ENCODE measurements at regions not wholly inside any gene's neighbourhood (a gene's known extent, or its start where the extent isn't known, plus 50 kb on each side); places are given as distances from the start of the nearest gene placed in this dataset.
"Not testable (repeated sequence)": the region's sequence is repeated elsewhere in the genome, so short reads cannot be mapped to it uniquely, and the experiment has no call there.

GRCh38 chr9:106066940-106067524 lies 372.7 kb downstream of the TMEM38B start:
- in situ Hi-C loops (cut with HindIII; ENCODE audit: low pct_ligation_motif_present, low pct_unique_long_range_greater_than_20kb, low sequenced_read_pairs): no loop called here
- DNase-seq: no peak

- in situ Hi-C loops (cut with HindIII; ENCODE audit: low pct_ligation_motif_present, low pct_unique_long_range_greater_than_20kb, low sequenced_read_pairs): no loop called here
- no peak for DNase-seq
These were observed 374.9 kb downstream of the TMEM38B start for GRCh38 chr9:106069241-106069640.

- no peak for DNase-seq
- in situ Hi-C loops (cut with HindIII; ENCODE audit: low pct_ligation_motif_present, low pct_unique_long_range_greater_than_20kb, low sequenced_read_pairs): no loop called here
These were observed 378.1 kb downstream of the TMEM38B start for GRCh38 chr9:106072421-106072820.

GRCh38 chr9:106074006-106074405 lies 379.7 kb downstream of the TMEM38B start:
- DNase-seq: no peak
- in situ Hi-C loops (cut with HindIII; ENCODE audit: low pct_ligation_motif_present, low pct_unique_long_range_greater_than_20kb, low sequenced_read_pairs): no loop called here

- in situ Hi-C loops (cut with HindIII; ENCODE audit: low pct_ligation_motif_present, low pct_unique_long_range_greater_than_20kb, low sequenced_read_pairs): no loop called here
- DNase-seq: no peak
These were observed 381.1 kb downstream of the TMEM38B start for GRCh38 chr9:106075236-106075959.

- in situ Hi-C loops (cut with HindIII; ENCODE audit: low pct_ligation_motif_present, low pct_unique_long_range_greater_than_20kb, low sequenced_read_pairs): no loop called here
- peak; percentile 1 for DNase-seq
These were observed 381.6 kb downstream of the TMEM38B start for GRCh38 chr9:106075960-106076327.

GRCh38 chr9:106076711-106077110 lies 382.4 kb downstream of the TMEM38B start:
- in situ Hi-C loops (cut with HindIII; ENCODE audit: low pct_ligation_motif_present, low pct_unique_long_range_greater_than_20kb, low sequenced_read_pairs): no loop called here
- DNase-seq: no peak

- in situ Hi-C loops (cut with HindIII; ENCODE audit: low pct_ligation_motif_present, low pct_unique_long_range_greater_than_20kb, low sequenced_read_pairs): no loop called here
- DNase-seq: no peak
These were observed 383.4 kb downstream of the TMEM38B start for GRCh38 chr9:106077731-106078130.

GRCh38 chr9:106082621-106083020 lies 388.3 kb downstream of the TMEM38B start:
- no peak for DNase-seq
- in situ Hi-C loops (cut with HindIII; ENCODE audit: low pct_ligation_motif_present, low pct_unique_long_range_greater_than_20kb, low sequenced_read_pairs): no loop called here

- DNase-seq: no peak
- in situ Hi-C loops (cut with HindIII; ENCODE audit: low pct_ligation_motif_present, low pct_unique_long_range_greater_than_20kb, low sequenced_read_pairs): no loop called here
These were observed 390.4 kb downstream of the TMEM38B start for GRCh38 chr9:106084702-106085101.

GRCh38 chr9:106085479-106085878 lies 391.1 kb downstream of the TMEM38B start:
- in situ Hi-C loops (cut with HindIII; ENCODE audit: low pct_ligation_motif_present, low pct_unique_long_range_greater_than_20kb, low sequenced_read_pairs): no loop called here
- DNase-seq: no peak

- DNase-seq: no peak
- in situ Hi-C loops (cut with HindIII; ENCODE audit: low pct_ligation_motif_present, low pct_unique_long_range_greater_than_20kb, low sequenced_read_pairs): no loop called here
These were observed 397.7 kb downstream of the TMEM38B start for GRCh38 chr9:106092083-106092482.

- in situ Hi-C loops (cut with HindIII; ENCODE audit: low pct_ligation_motif_present, low pct_unique_long_range_greater_than_20kb, low sequenced_read_pairs): no loop called here
- no peak for DNase-seq
These were observed 408.5 kb downstream of the TMEM38B start for GRCh38 chr9:106102821-106103220.

- DNase-seq: no peak
- in situ Hi-C loops (cut with HindIII; ENCODE audit: low pct_ligation_motif_present, low pct_unique_long_range_greater_than_20kb, low sequenced_read_pairs): no loop called here
These were observed 410.5 kb downstream of the TMEM38B start for GRCh38 chr9:106104887-106105286.

GRCh38 chr9:106106396-106106795 lies 412.1 kb downstream of the TMEM38B start:
- in situ Hi-C loops (cut with HindIII; ENCODE audit: low pct_ligation_motif_present, low pct_unique_long_range_greater_than_20kb, low sequenced_read_pairs): no loop called here
- DNase-seq: no peak

GRCh38 chr9:106107716-106108115 lies 413.4 kb downstream of the TMEM38B start:
- in situ Hi-C loops (cut with HindIII; ENCODE audit: low pct_ligation_motif_present, low pct_unique_long_range_greater_than_20kb, low sequenced_read_pairs): no loop called here

GRCh38 chr9:106109706-106110105 lies 415.4 kb downstream of the TMEM38B start:
- in situ Hi-C loops (cut with HindIII; ENCODE audit: low pct_ligation_motif_present, low pct_unique_long_range_greater_than_20kb, low sequenced_read_pairs); DNase-seq: not testable (repeated sequence)

More at GRCh38 chr9:106107716-106108115, 413.4 kb downstream of the TMEM38B start:
- no peak for DNase-seq

- no peak for DNase-seq
These were observed 416.1 kb downstream of the TMEM38B start for GRCh38 chr9:106110483-106110882.

GRCh38 chr9:106111039-106111730 lies 416.8 kb downstream of the TMEM38B start:
- no peak for DNase-seq
- in situ Hi-C loops (cut with HindIII; ENCODE audit: low pct_ligation_motif_present, low pct_unique_long_range_greater_than_20kb, low sequenced_read_pairs): no loop called here

More at GRCh38 chr9:106110483-106110882, 416.1 kb downstream of the TMEM38B start:
- in situ Hi-C loops (cut with HindIII; ENCODE audit: low pct_ligation_motif_present, low pct_unique_long_range_greater_than_20kb, low sequenced_read_pairs): no loop called here

- no peak for DNase-seq
- in situ Hi-C loops (cut with HindIII; ENCODE audit: low pct_ligation_motif_present, low pct_unique_long_range_greater_than_20kb, low sequenced_read_pairs): no loop called here
These were observed 418.6 kb downstream of the TMEM38B start for GRCh38 chr9:106112935-106113334.

Data from ACHN (cell line).